HEK293 (cell line): ENCODE measurements at regions not wholly inside any gene's neighbourhood (a gene's known extent, or its start where the extent isn't known, plus 50 kb on each side); places are given as distances from the start of the nearest gene placed in this dataset.

Experiments used
- KLF1 ChIP-seq: fragments of 450-650 bp; formaldehyde crosslinking; IDR thresholded peaks from 2 replicates; pipeline ENCODE4 v1.5.1; 2016; ENCODE audit warnings: missing biosample characterization, missing genetic modification characterization
- ZBTB20 ChIP-seq: fragments of 450-650 bp; formaldehyde crosslinking; IDR thresholded peaks from 2 replicates; pipeline ENCODE4 v1.5.1; 2016; ENCODE audit warnings: missing biosample characterization, missing genetic modification characterization
- ZBTB48 ChIP-seq: fragments of 450-650 bp; formaldehyde crosslinking; IDR thresholded peaks from 2 replicates; pipeline ENCODE4 v1.5.1; 2016; ENCODE audit warnings: missing biosample characterization, missing genetic modification characterization
- ZBTB7A ChIP-seq: fragments of 450-650 bp; formaldehyde crosslinking; IDR thresholded peaks from 2 replicates; pipeline ENCODE4 v1.5.1; 2016; ENCODE audit warnings: low read depth, missing biosample characterization, missing genetic modification characterization
- ZNF24 ChIP-seq: fragments of 450-650 bp; formaldehyde crosslinking; IDR thresholded peaks from 2 replicates; pipeline ENCODE4 v1.5.1; 2016; ENCODE audit warnings: missing biosample characterization, missing genetic modification characterization
- ZNF274 ChIP-seq, 2 experiments: fragments of 200-500 bp in 1 of 2; fragments of 450-650 bp in 1 of 2; sonication (Bioruptor generic) in 1 of 2; formaldehyde crosslinking in 1 of 2; IDR thresholded peaks; 2 replicates each; pipeline versions ENCODE4 v1.5.1 to v1.6.1; 2014 to 2016; ENCODE audit warnings: borderline replicate concordance in 1 of 2, inconsistent platforms in 1 of 2, low read length in 1 of 2, missing biosample characterization in 1 of 2, missing genetic modification characterization in 1 of 2
- ZNF324 ChIP-seq: fragments of 450-650 bp; formaldehyde crosslinking; IDR thresholded peaks from 2 replicates; pipeline ENCODE4 v1.5.1; 2016; ENCODE audit warnings: missing biosample characterization, missing genetic modification characterization
- ZNF394 ChIP-seq: fragments of 450-650 bp; formaldehyde crosslinking; IDR thresholded peaks from 2 replicates; pipeline ENCODE4 v1.5.1; 2016; ENCODE audit warnings: missing biosample characterization, missing genetic modification characterization, mild to moderate bottlenecking, moderate library complexity, borderline replicate concordance
- ZNF610 ChIP-seq: fragments of 450-650 bp; formaldehyde crosslinking; IDR thresholded peaks from 2 replicates; pipeline ENCODE4 v1.5.1; 2016; ENCODE audit warnings: missing biosample characterization, missing genetic modification characterization, borderline replicate concordance
- ZNF629 ChIP-seq: fragments of 450-650 bp; formaldehyde crosslinking; IDR thresholded peaks from 2 replicates; pipeline ENCODE4 v1.5.1; 2017; ENCODE audit warnings: missing biosample characterization, missing genetic modification characterization
- TF ChIP-seq, protein P1 (sequence below): fragments of 450-650 bp; formaldehyde crosslinking; IDR thresholded peaks from 2 replicates; pipeline ENCODE4 v1.5.1; 2016; ENCODE audit warnings: missing biosample characterization, missing genetic modification characterization
- TF ChIP-seq, protein P2 (sequence below): fragments of 450-650 bp; formaldehyde crosslinking; IDR thresholded peaks from 2 replicates; pipeline ENCODE4 v1.5.1; 2016; ENCODE audit warnings: missing biosample characterization, missing genetic modification characterization

DNA sequence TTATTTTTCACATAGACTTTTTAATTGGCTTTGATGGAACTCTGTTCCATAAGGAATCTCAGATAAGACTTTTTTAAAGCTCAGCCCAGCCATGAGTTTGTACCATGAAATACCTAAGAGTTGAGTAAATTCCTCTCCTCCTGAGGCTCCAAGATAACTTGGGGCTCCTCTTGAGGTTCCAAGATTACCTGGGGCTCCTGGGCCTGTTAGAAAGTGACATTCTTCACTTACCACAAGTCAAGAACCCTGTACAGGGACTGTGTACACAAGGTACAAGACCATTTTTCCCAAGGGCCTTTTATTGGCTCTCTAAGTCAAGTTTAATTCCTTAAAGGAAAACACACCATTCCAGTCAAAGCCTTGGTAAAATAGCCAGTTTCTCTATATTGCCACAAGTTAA, 111.3 kb upstream of the PRR20G start:
- TF ChIP-seq, protein P1, sequence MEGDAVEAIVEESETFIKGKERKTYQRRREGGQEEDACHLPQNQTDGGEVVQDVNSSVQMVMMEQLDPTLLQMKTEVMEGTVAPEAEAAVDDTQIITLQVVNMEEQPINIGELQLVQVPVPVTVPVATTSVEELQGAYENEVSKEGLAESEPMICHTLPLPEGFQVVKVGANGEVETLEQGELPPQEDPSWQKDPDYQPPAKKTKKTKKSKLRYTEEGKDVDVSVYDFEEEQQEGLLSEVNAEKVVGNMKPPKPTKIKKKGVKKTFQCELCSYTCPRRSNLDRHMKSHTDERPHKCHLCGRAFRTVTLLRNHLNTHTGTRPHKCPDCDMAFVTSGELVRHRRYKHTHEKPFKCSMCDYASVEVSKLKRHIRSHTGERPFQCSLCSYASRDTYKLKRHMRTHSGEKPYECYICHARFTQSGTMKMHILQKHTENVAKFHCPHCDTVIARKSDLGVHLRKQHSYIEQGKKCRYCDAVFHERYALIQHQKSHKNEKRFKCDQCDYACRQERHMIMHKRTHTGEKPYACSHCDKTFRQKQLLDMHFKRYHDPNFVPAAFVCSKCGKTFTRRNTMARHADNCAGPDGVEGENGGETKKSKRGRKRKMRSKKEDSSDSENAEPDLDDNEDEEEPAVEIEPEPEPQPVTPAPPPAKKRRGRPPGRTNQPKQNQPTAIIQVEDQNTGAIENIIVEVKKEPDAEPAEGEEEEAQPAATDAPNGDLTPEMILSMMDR (tag by site-specific recombination), result no peak
- TF ChIP-seq ZNF610 (no peak), ZBTB20 (no peak), ZNF629 (no peak), ZNF274 (IDR thresholded peaks at IDR 0.05; ENCODE audit: low read length) (no peak), ZNF274 (tag by site-specific recombination; IDR thresholded peaks at IDR 0.05; ENCODE audit: borderline replicate concordance) (no peak), ZBTB7A (tag by site-specific recombination) (no peak), ZNF394 (tag by site-specific recombination) (no peak), KLF1 (no peak), ZNF324 (tag by site-specific recombination) (no peak), ZNF24 (tag by site-specific recombination) (no peak), ZBTB48 (tag by site-specific recombination) (no peak)
- TF ChIP-seq, protein P2, sequence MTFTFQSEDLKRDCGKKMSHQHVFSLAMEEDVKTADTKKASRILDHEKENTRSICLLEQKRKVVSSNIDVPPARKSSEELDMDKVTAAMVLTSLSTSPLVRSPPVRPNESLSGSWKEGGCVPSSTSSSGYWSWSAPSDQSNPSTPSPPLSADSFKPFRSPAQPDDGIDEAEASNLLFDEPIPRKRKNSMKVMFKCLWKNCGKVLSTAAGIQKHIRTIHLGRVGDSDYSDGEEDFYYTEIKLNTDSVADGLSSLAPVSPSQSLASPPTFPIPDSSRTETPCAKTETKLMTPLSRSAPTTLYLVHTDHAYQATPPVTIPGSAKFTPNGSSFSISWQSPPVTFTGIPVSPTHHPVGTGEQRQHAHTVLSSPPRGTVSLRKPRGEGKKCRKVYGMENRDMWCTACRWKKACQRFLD (tag by site-specific recombination), result no peak
